ENCODE measurements at regions not wholly inside any gene's neighbourhood (a gene's known extent, or its start where the extent isn't known, plus 50 kb on each side); places are given as distances from the start of the nearest gene placed in this dataset.

GRCh38 chr4:12573716-12574115 lies 910.4 kb downstream of the RAB28 start:
- no peak for DNase-seq (ENCODE audit: low read depth)

GRCh38 chr4:12562476-12563140 lies 921.5 kb downstream of the RAB28 start:
- DNase-seq (ENCODE audit: low read depth): no peak
- H3K4me3 ChIP-seq (ENCODE audit: control insufficient read depth, low read depth, low read length): no peak overlapping the region
- no peak for TF ChIP-seq CTCF (IDR thresholded peaks at IDR 0.05; ENCODE audit: control insufficient read depth, insufficient read depth, low read depth, low read length, missing control alignments)

More at GRCh38 chr4:12573716-12574115, 910.4 kb downstream of the RAB28 start:
- H3K4me3 ChIP-seq (ENCODE audit: control insufficient read depth, low read depth, low read length): no peak overlapping the region
- no peak for TF ChIP-seq CTCF (IDR thresholded peaks at IDR 0.05; ENCODE audit: control insufficient read depth, insufficient read depth, low read depth, low read length, missing control alignments)

- H3K4me3 ChIP-seq (ENCODE audit: control insufficient read depth, low read depth, low read length): no peak overlapping the region
- TF ChIP-seq CTCF (IDR thresholded peaks at IDR 0.05; ENCODE audit: control insufficient read depth, insufficient read depth, low read depth, low read length, missing control alignments): no peak
- no peak for DNase-seq (ENCODE audit: low read depth)
These were observed 922.1 kb downstream of the RAB28 start for GRCh38 chr4:12562021-12562420.

- H3K4me3 ChIP-seq (ENCODE audit: control insufficient read depth, low read depth, low read length): no peak overlapping the region
- no peak for DNase-seq (ENCODE audit: low read depth)
- TF ChIP-seq CTCF (IDR thresholded peaks at IDR 0.05; ENCODE audit: control insufficient read depth, insufficient read depth, low read depth, low read length, missing control alignments): no peak
These were observed 929.1 kb downstream of the RAB28 start for GRCh38 chr4:12555011-12555410.

- no peak overlapping the region for H3K4me3 ChIP-seq (ENCODE audit: control insufficient read depth, low read depth, low read length)
- TF ChIP-seq CTCF (IDR thresholded peaks at IDR 0.05; ENCODE audit: control insufficient read depth, insufficient read depth, low read depth, low read length, missing control alignments): no peak
- no peak for DNase-seq (ENCODE audit: low read depth)
These were observed 935.5 kb downstream of the RAB28 start for GRCh38 chr4:12548678-12549077.

- H3K4me3 ChIP-seq (ENCODE audit: control insufficient read depth, low read depth, low read length): no peak overlapping the region
- no peak for DNase-seq (ENCODE audit: low read depth)
- TF ChIP-seq CTCF (IDR thresholded peaks at IDR 0.05; ENCODE audit: control insufficient read depth, insufficient read depth, low read depth, low read length, missing control alignments): no peak
These were observed 938.3 kb downstream of the RAB28 start for GRCh38 chr4:12545812-12546211.
